HG02763 (cell line): ENCODE measurements at regions not wholly inside any gene's neighbourhood (a gene's known extent, or its start where the extent isn't known, plus 50 kb on each side); places are given as distances from the start of the nearest gene placed in this dataset.
"Not testable (repeated sequence)": the region's sequence is repeated elsewhere in the genome, so short reads cannot be mapped to it uniquely, and the experiment has no call there.

Source experiments
- ATAC-seq: cut with Tn5 transposase; IDR thresholded peaks from one replicate; pipeline ENCODE4 v1.9.1; 2021; ENCODE audit warnings: mild to moderate bottlenecking, moderate library complexity; ENCODE audit not compliant: unreplicated experiment

DNA sequence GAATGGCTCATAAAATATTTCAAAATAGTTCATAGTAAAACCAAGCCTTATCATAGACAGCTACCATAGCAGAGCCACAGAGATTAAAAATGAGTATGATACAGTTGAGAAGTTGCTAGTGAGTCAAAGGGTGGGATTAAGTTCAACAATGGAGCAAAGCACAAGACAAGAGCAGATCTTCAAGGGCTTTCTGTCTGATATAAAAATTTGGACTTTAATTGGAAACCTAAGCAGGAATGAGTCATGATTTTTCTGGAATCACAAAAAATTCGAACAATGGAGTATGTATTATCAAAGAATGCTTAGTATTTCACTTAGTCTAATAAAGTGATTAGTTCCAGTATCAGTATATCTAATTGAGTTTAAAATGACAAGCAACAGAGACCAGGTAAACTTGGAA lies 487.3 kb upstream of the NETO1 start:
- no peak for ATAC-seq

DNA sequence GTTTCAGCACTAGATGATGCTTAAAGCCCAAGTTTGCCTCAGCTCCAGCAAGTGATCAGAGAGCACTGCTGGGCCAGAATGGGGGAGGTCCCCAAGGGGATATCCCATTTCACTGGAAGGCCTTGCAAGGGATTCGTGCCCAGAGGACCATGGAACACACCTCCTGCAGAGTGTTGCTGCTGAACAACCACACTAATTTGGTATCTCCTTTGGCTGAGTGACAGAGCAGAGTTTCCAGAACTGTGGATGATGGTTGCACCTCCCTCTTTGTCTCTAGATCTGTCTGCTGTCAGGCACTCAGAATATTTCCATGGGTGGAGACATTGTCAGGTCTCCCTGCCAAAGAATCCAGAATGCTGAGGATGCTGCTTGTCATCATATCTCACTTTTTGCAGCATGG lies 484.8 kb upstream of the NETO1 start:
- ATAC-seq = no peak

DNA sequence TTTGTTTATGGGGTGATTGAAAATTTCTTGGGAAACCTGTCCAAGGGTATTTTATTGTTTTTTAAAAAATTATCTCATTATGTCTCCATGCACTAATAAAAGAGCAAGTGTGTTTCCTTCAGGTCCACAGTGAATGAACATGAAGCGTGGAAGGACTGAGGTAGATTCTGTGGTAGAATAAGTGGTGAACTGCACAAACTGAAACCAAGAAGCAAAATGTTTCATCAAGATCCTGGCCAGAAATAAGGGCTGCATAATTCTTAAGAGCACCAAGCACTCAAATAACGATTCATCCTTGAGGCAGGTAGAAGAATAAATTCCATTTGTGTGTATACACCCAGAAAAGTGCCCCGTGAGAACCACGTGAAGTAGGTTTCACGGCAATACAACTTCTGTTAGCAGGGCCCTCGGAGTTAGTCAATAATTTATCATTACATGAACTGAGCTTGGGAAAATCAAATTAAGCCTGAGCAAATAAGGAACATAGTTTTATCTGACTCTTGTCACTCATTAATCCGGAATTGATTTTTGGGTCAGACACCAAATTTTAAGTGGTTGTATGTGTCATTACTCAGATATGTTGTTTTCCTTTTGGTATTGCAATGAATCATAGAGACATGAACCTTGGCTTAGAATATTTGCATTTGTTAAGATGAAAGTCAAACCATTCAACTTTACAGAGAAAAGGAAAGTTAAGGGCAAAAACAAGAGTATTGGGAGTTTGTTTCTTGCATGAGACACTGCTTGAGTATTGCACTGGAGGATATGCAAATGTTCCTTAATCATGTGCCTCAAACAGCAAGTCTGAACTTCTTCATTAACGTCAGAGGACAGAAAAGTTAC lies 472.6 kb upstream of the NETO1 start:
- ATAC-seq = no peak

DNA sequence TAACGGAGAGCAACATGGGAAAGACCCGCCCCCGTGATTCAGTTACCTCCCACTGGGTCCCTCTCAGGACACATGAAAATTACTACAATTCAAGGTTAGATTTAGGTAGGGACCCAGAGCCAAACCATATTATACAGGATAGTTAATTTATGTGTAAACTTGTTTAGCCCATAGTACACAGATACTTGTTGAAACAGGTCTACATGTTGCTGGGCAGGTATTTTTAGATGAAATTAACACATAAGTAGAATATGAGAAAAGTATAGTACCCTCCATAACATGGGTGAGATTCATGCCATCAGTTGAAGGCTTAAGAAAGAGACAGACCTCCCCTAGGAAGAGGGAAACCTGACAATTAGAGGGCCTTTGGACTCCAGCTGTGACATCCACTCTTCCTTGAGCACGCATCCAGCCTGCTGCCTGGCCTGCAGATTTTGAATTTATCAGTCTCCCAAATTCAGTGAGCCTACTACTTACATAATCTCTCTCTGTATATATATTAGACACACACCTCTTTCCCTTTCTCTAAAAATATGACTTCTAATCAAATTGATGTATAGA lies 463.5 kb upstream of the NETO1 start:
- no peak for ATAC-seq

DNA sequence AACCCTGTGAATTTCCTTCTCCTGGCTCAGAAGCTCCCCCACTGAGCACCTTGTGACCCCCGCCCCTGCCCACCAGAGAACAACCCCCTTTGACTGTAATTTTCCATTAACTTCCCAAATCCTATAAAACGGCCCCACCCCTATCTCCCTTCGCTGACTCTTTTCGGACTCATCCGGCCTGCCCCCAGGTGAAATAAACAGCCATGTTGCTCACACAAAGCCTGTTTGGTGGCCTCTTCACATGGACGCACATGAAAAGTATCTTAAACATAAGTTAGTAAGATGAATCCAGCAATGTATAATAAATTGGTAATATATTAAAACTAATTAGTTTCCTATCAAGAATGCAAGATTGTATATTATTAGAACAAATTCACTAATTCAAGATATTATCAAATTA lies 462.3 kb upstream of the NETO1 start:
- not testable (repeated sequence) for ATAC-seq

DNA sequence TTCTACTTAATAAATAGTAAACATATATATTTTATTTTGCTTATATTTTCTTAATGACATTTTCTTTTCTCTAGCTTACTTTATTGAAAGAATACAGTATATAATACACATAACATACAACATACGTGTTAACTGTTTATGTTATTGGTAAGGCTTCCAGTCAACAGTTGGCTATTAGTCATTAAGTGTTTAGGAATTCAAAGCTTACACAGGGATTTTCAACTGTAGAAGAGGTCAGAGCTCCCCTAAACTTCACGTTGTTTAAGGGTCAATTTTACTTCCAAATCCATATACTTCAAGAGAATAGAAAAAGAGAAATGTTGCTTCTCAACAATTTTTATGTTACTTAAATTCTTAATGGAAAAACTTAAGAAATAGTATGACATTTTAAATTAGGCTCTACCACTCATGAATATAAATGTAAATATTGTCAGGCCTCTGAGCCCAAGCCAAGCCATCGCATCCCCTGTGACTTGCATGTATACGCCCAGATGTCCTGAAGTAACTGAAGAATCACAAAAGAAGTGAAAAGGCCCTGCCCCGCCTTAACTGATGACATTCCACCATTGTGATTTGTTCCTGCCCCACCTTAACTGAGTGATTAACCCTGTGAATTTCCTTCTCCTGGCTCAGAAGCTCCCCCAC lies 456.5 kb upstream of the NETO1 start:
- ATAC-seq = not testable (repeated sequence)

DNA sequence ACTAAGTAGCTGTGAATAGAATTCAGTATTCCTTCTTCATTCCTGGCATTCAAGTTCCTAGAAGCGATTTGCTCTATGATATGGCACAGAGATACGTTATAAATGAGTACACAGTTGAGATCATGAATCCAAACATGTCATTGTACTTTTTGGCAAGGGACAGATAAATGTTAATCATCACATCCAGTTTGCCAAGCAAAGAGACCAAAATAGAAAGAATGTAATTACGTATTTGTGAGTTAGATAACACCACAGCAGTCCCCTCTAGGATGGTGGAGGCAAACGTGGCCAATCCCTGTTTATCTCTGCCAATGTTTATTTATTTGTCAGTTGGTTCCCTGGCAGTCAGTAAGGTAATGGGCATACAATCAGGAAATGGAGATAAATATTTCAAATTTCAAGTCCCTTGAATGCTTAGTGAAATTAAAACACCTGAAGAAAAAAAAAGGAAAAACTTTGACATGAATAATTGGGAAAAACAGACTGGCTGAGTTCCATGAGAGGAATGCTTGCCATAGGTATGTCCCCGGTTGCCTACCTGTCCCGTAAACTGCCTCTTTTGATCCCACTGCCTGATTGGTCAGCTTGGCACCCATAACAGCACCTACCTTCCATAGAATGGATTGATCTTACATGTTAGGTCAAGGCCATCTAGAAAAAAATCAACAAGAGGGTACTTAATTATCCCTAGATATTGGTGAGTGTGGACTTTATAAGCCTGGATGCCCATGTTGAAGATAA lies 451.1 kb upstream of the NETO1 start:
- no peak for ATAC-seq

DNA sequence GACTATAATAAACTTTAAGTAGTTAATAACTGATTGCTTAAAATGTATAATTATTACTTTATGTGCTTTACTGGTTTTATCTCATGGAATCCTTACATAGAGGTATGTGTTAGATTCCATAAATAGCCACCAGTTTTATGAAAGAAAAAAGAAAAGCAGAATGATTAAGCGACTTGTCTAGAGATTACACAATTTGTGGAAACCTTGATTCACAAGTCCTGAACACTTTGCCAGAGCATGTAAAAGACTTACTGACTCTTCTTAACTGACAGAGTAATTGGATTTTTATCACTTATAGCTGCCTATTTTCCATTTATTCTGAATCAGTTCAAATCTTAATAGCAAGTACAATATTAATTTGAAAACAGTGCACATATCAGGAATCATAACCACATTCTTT lies 448.7 kb upstream of the NETO1 start:
- ATAC-seq = no peak

DNA sequence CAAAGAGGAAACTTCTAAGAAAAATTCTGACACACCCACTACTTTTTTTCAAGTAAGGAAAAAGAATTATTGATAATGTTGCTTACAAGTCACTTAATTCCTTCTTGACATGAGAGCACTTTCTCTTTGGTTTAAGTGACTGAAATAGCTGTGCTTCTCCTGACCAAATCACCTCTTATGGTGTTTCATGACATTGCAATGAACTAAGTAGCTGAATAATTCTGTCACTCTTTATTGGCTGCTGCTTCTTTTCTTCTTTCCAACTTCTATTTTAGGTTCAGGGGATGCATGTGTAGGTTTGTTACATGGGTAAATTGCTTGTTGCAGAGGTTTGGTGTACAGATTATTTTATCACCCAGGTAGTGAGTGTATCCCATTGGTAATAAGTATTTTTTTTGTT lies 447.6 kb upstream of the NETO1 start:
- no peak for ATAC-seq

DNA sequence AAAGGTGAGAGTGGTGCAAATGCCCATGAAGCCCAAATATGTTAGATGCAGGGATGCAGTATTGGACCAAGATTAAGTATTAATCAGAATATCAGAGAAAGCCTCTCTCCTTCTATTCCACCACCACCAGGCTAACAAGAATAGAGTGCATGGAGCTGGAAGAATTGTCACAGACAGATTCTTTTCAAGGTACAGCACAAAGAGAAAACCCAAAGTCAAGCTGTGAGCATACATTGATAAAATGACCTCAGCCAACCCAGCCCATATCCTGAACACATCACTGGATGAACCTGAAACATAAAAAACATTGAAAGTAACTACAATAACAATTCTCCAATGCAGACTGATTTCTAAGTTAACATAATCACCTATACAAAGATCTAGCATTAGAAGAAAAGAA lies 445.7 kb upstream of the NETO1 start:
- no peak for ATAC-seq

DNA sequence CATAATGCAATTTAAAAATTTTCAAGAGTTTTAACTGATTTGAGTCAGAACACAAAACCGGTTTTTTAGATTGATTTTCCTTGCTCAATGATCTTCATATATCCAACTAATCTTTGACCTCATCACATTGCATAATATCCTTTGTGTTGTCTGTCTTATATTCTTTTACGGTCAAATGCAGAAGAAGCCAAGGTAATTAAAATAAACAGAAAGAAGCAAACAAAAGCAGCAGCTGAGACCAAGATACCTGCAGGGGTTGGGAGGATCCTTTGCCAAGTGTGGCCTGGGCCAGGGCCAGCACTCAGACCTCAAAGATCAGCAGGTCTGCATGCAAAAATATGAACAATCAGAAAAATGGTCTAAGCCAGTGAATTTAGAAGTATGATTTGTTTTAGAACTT lies 428.9 kb upstream of the NETO1 start:
- ATAC-seq = no peak

DNA sequence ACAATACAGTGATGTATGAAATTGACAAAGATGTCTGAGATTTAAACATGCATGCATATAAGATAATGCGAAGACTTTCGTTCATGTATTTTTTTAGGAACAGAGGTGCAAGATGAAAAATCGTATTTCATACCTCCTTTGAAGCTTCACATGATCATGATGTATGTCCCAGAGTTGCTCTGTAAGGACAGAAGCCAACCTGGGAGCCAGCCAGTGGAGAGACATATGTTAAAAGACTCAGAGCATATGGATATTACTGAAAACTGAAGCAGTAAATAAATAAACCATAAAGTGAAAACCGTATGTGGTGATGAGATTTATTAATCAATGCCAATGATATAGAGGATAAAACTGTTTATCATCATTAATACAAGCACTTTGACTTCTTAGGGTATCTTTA lies 424.4 kb upstream of the NETO1 start:
- no peak for ATAC-seq

DNA sequence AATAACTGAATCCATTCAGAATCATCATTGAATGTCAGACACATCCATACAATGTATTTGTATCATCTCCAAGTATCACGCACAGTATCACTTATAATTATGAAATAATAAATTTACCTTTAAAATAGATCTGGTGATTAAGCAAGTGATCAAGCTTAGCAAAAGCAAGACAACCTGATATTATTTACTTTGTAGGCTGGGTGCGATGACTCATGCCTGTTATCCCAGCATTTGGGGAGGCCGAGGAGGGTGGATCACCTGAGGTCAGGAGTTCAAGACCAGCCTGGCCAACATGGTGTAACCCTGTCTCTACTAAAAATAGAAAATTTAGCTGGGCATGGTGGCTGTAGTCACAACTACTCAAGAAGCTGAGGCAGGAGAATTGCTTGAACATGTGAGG lies 421.0 kb upstream of the NETO1 start:
- ATAC-seq = no peak

DNA sequence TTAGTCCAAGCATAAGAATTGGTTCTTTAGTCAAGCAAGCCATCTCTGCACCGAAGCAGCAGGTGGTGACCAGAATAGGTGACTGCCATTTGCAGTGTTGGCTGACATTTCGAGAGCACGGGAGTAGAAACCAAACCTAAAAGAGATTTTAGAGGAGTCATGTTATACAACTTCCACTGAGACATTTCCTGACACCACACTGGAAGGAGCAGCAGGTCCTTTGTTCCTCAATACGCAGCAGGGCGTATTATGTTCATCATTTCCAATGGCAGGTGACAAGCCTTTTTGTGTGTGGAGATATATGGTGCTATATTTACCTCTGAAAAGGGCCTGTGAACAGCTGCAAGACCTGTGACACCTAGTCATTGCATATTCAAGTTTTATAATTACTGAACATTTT lies 418.8 kb upstream of the NETO1 start:
- no peak for ATAC-seq

DNA sequence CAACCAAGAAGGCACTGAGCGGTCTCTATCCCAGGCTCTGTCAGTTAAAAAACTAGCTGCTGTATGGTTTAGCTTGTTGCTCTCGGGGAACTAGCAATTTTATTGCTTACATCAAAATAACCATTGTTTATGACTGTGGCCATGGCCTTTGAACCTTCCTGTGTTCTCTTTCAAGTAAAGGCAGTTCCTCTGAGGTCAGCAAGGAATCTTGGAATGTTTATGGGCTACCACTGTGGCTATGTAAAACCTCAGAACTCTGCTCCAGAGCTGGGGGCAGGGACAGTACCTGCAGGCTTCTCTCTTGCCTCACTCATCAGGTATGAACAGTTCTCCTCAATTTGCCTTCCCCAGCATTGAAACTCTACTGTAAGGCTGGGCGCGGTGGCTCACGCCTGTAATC lies 416.0 kb upstream of the NETO1 start:
- no peak for ATAC-seq

DNA sequence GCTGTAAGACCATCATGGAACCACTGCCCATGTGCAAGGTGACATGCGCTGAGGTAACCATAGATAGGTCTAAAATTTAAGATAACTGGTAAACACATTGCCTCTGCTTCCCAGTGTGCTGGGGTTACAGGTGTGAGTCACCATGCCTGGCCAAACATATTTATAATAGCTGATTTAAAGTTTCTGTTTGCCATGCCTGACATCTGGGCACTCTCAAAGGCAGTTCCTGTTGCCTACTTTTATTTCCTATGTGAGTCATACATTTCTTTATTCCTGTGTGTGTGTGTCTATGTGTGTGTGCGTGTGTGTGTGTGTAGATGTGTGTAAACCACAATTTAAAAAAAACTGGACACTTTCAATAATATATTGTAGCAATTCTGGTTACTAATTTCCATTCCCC lies 415.2 kb upstream of the NETO1 start:
- no peak for ATAC-seq

DNA sequence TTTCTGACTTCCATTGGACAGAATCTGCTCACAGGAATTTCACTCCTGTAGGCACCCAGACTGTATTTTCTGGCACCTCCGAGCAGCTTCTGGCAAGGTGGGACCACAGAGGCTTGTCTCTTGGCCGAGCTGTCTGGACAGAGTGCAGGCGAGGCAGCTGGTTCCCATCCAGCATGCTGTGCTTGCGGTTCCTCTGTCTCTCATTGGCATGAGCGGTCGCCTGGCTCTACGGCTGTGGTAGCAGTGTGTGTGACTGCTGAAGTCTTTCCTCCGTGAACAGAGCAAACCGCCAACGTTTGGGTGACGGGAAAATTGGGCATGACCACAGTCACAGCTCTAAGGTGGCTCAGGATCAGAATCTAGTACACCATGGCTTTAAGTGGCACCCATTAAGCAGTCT lies 411.7 kb upstream of the NETO1 start:
- ATAC-seq = no peak

DNA sequence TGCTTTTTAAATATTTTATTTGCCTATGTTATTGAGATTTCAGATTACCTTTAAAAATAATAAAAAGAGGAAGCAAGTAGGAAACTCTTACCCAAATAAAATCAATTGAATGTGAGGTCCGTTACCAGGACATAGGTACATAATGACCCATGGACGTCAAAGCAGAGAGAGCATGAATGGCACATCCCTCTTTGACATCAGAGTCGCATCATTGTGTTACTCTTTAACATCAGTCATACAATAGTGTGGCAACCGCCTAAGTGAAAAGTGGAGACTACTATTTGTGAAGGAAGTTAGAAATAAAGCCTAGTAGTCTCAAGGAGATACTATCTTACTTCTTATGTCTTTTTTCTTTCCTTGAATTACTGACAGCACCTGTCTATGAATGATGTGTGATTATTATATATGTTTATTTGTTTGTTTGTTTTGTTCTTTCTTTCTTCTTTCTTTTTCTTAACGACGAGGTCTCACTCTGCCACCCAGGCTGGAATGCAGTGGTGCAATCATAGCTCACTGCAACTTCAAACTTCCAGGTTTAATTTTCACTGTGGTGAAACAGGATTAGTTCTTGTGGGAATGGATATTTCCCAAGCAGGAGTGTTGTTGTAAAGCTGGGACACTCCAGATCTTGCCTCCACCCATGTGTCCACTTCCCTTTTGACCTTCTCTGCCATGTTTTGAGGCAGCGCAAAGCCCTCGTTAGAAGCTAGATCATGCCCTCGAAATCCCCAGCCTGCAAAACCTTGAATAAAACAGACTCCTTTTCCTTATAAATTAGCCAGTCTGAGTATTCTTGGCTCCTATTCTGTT lies 407.2 kb upstream of the NETO1 start:
- ATAC-seq = no peak

DNA sequence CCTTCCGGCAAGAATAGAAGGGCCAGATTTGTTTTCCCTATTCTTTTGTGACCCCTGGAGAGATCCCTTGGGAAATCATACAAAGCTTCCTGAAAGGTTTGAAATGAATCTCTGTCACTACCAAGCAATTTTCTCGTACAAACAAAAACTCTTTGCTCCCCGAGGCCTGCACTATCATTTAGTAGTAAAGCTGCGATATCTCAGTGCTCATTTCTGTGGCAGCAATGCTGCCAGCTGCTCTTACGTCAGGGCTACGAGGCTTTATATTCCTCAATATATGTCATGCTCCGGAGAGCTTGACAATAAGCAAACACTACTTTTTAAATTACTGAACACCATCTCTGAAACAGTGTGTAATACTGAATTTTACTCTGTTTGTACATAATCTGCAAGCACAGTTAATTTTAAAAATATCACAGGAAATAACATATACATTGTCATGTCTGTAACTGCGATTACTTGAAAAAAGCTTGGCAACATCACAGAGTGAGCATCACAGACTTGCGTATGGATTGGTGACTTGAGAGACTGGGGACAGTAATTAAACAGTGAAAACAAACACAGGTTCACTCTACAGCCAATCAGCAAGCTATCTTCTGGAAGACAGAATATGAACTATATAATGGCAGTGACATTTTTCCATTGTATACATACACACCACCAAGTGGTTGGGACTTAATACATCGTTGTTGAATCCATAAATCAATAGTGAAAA lies 403.3 kb upstream of the NETO1 start:
- no peak for ATAC-seq

DNA sequence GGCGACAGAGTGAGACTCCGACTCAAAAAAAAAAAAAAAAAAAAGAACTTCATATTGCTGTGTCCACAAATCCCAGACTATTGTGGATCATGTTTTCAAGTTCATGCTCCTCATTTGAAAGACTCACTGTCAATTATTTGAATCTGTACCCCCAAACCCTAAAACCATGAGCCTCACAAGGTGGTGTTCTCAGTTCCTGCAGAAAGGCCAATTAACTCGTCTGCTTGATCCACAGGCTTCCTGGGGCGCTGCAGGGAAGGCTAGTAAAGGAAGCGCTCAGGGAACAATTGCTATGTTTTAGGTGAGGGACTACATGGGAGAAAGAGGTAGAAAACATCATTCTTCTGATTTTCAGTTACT lies 396.8 kb upstream of the NETO1 start:
- no peak for ATAC-seq
